Effector memory CD4-positive, alpha-beta T cell (primary cell): ENCODE measurements at regions not wholly inside any gene's neighbourhood (a gene's known extent, or its start where the extent isn't known, plus 50 kb on each side); places are given as distances from the start of the nearest gene placed in this dataset.

ENCODE experiments used
- DNase-seq, 3 donors: peaks; one replicate each; pipeline ENCODE4 v3.0.0-alpha.2; 2020
- H3K27ac ChIP-seq: 2 replicates; pipeline ENCODE4 v1.7.0; 2013; ENCODE audit warnings: mild to moderate bottlenecking, low read length, moderate library complexity; ENCODE audit not compliant: insufficient read depth, poor library complexity, severe bottlenecking
- H3K27me3 ChIP-seq: replicated peaks from 2 replicates; pipeline ENCODE4 v1.7.0; 2013; ENCODE audit warnings: mild to moderate bottlenecking, low read length; ENCODE audit not compliant: insufficient read depth, control insufficient read depth, poor library complexity, severe bottlenecking
- H3K36me3 ChIP-seq: 2 replicates; pipeline ENCODE4 v1.7.0; 2013; ENCODE audit warnings: mild to moderate bottlenecking, low read length, moderate library complexity; ENCODE audit not compliant: control insufficient read depth, insufficient read depth
- H3K4me1 ChIP-seq: 2 replicates; pipeline ENCODE4 v1.7.0; 2013; ENCODE audit warnings: low read length, mild to moderate bottlenecking; ENCODE audit not compliant: control insufficient read depth, insufficient read depth, poor library complexity, severe bottlenecking
- H3K4me3 ChIP-seq: 2 replicates; pipeline ENCODE4 v1.7.0; 2013; ENCODE audit warnings: low read length, low read depth, mild to moderate bottlenecking; ENCODE audit not compliant: insufficient read depth, poor library complexity, severe bottlenecking
- H3K9me3 ChIP-seq: 2 replicates; pipeline ENCODE4 v1.7.0; 2013; ENCODE audit warnings: mild to moderate bottlenecking, low read length, moderate library complexity; ENCODE audit not compliant: control insufficient read depth

DNA sequence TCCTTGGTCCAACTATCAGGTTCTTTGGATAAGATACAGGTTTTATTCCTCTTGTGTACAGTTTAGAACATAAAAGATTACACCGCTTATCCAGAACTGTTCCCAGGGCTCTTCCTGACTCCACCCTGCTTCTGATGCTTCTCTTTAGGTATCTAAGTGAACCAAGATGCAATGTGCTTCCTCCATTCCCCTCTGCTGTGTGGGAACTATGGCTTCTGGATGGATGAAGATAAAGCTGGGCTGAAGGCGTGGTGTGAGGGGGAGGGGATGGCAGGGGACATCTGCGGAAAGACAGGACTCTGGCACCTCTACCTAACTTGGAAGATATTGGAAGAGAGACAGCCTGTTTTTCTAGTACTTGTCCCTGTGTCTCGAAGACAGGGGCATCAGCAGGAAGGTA, 209.9 kb upstream of the TBX20 start:
- H3K4me1 ChIP-seq: no peaks in the 10 kb centered on the region
- H3K27ac ChIP-seq: no peak overlapping the region
- H3K9me3 ChIP-seq: no peaks in the 10 kb centered on the region
- no peak for DNase-seq
- no peak overlapping the region for H3K4me3 ChIP-seq
- no peaks in the 10 kb centered on the region for H3K36me3 ChIP-seq
- peaks cover 4% of the 10 kb centered on the region for H3K27me3 ChIP-seq

DNA sequence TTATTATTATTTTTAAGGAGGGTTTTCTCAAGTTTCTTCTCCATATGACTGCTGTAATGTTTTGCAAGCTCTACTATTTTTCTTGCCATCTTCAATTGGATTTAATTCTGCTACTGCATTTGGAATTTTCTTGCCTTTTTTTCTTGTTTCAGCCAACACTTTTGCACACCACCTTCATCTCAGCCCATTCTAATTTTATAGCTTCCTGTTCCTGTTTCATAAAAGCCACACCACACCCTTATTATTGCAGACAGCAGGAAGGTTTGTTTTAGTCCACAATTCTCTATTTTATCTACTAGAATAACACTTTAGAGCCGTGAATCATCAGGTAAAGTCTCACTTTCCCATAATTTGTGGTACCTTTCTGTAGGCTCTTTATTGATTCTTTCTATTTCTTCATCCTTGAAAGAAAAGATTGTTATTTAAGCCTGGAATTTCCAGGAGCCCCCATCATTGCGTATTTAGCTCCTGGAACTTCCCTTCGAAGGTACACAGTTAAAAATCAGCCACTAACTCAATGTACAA, 209.3 kb upstream of the TBX20 start:
- Histone ChIP-seq H3K27ac (no peak overlapping the region), H3K4me1 (no peaks in the 10 kb centered on the region), H3K36me3 (no peaks in the 10 kb centered on the region), H3K27me3 (peaks cover 4% of the 10 kb centered on the region), H3K4me3 (no peak overlapping the region), H3K9me3 (no peaks in the 10 kb centered on the region)
- no peak for DNase-seq

DNA sequence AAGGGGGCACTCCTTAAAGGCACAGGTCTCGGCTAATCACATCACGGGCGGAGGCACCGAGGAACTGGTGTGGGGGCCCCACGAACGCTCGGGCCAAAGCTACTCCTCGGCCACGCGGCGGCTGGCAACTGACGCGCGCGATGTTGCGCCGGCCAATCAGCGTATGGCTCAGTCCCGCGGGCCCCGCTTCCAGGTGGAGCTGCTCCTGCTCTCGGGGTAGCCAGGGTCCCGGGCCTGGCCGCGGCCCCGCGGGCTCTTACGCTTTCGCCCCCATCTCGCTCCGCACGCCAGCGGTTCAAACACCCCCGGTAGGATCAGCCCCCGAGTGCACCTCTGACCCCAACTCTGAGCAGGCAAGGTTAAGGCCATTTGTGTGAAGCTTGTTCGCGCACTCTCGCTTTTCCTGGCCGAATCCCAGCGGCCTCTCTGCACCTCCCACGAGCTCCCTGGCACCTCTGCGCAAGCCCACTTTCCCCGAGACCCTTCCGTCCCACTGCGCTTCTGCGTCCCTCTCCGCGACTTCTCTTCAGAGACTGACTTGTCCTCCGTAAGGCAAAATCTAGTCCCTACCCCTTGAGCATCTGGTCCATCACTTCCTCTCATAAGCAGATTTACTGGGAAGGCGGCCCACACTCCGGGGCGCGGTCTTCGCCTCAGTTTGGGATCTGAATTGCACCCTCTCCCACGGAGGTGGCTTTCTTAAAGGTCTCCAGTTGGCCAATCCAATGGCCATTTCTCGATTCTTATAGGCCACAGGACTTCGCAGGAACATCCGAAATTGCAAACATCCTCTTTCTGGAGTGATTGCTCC, 200.9 kb upstream of the TBX20 start:
- H3K4me1 ChIP-seq: no peaks in the 10 kb centered on the region

DNA sequence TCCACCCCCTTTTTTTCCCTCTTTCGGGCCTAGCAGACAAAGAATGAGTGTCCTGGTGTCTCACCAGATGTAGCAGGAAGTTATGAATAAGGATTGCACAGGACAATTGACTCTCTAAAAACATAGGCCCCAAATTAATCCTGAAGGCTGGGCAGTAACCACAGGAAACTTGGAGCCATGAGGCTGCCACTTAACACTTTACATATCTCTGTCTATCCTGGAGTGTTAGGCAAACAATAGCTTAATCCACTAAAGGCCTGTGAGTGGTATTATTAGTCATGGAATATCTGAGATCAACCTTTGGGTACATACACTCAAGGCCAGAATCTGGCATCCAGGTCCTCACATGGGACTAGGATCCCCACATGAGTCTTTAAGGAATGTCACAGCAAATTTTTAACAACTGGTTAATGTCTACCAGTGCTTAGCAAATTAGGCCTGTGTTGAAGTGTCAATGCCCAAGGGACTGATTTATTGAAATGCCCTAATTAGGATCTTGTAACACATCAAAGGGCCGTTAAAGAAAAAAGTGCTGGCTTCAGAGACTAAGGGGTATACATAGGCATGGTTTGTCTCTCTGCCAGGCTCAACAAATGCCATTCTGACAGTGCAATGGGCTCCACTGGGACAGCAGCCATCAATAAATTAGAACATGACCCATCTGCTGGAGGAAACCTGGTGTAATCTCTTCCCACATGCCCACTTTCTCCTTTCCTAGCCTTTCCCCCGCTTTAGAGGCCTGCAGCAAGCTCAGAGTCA, 196.7 kb upstream of the TBX20 start:
- no peak for DNase-seq
- H3K4me3 ChIP-seq: no peak overlapping the region
- H3K36me3 ChIP-seq: no peaks in the 10 kb centered on the region
- H3K4me1 ChIP-seq: no peaks in the 10 kb centered on the region
- H3K9me3 ChIP-seq: no peaks in the 10 kb centered on the region
- no peak overlapping the region for H3K27ac ChIP-seq
- H3K27me3 ChIP-seq: peaks cover 5% of the 10 kb centered on the region

More for the DNA sequence above, 200.9 kb upstream of the TBX20 start:
- H3K9me3 ChIP-seq: no peaks in the 10 kb centered on the region
- peaks cover 5% of the 10 kb centered on the region for H3K27me3 ChIP-seq
- DNase-seq: no peak
- H3K27ac ChIP-seq: no peak overlapping the region
- no peaks in the 10 kb centered on the region for H3K36me3 ChIP-seq
- H3K4me3 ChIP-seq: no peak overlapping the region

DNA sequence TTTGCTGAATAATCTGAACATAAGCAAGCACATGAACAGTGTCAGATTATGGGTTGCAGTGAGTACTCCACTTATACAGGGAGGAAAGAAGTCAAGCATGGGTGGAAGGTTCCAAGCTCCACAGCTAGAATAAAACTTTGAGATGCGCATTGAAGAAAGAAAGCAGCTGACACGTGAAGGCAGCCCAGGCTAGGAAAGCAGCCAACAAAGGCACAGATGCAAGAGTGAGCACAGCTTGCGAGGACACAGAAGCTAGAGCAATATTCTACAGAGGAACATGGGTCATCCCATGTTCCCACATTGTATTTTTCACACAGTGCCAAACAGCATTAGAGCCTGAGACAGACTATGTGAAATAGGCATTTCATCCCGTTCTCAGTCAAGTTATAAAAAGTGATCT, 194.6 kb upstream of the TBX20 start:
- H3K9me3 ChIP-seq: no peaks in the 10 kb centered on the region
- no peaks in the 10 kb centered on the region for H3K36me3 ChIP-seq
- no peak overlapping the region for H3K27ac ChIP-seq
- DNase-seq: no peak
- H3K27me3 ChIP-seq: no peaks in the 10 kb centered on the region
- H3K4me1 ChIP-seq: no peaks in the 10 kb centered on the region
- no peak overlapping the region for H3K4me3 ChIP-seq

DNA sequence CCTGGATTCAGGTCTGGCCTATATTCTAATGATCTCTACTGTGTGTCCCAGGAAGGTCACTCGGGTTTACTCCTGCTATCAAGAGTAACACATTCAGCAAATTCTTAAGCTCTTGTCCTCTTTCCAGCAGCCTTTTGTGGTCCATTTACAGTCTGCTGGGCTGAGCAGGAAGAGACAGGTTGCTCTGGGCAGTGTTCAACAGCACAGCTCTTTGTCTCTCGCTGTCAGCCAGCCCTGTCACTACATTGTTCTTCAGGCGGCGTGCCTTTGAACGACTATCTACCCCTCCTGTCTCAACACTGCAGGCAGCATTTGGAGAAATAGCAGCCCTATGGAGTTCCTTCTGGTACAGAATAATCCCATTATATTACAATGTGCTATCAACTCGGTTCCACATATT, 192.2 kb upstream of the TBX20 start:
- Histone ChIP-seq H3K36me3 (no peaks in the 10 kb centered on the region), H3K4me3 (no peak overlapping the region), H3K4me1 (no peaks in the 10 kb centered on the region), H3K9me3 (no peaks in the 10 kb centered on the region), H3K27me3 (no peaks in the 10 kb centered on the region), H3K27ac (no peak overlapping the region)
- no peak for DNase-seq

DNA sequence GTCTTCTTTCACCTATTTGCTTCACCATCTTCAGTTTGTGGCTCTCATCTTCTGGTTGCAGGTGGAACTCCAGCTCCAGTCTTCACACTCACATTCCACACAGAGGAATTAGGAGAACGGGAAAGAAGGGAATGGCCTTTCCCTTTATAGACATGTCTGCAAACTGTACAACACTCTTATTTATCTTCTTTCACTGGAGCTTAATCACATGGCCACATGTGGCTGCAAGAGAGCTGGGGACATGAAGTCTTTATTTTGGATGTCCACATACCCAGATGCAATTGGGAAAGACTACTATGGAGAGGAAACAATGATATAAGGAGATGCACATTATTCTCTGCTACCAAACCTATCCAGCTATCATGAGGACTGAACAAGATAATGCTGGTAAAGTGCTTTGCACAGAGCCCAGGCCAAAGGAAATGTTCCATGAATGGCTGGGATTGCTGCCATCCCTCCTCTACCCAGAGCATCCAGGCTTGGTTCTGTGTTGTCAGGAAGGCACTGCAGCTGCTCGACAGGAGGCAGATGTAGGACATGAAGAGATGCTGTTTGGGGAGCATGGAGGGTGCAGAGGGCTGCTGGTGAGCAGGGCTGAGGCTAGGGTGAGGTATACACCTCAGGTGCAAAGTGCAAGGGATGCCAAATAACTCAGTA, 183.8 kb upstream of the TBX20 start:
- no peak overlapping the region for H3K4me3 ChIP-seq
- no peaks in the 10 kb centered on the region for H3K9me3 ChIP-seq
- no peak overlapping the region for H3K27ac ChIP-seq
- H3K36me3 ChIP-seq: no peaks in the 10 kb centered on the region
- H3K27me3 ChIP-seq: no peaks in the 10 kb centered on the region
- DNase-seq: no peak
- no peaks in the 10 kb centered on the region for H3K4me1 ChIP-seq

DNA sequence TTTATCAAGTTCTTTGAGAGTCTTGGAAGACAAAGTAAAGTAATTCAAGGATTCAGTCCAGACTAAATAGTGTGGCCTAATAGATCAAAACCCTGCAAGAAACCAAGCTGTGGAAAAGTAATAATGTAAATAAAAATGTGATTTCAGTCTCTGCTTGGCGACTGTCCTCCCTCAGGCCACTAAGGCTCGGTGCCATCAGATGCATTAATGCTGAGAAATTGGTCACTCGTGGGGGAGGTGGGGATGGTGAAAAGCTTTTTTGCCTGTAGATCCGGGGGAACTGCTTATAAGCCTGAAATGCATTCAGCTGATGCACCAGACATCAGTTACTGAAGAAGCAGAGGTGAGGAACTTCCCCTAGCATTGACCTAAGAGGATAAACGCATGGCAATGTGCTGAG, 182.6 kb upstream of the TBX20 start:
- Histone ChIP-seq H3K4me3 (no peak overlapping the region), H3K27me3 (no peaks in the 10 kb centered on the region), H3K4me1 (no peaks in the 10 kb centered on the region), H3K36me3 (no peaks in the 10 kb centered on the region), H3K9me3 (no peaks in the 10 kb centered on the region), H3K27ac (no peak overlapping the region)
- no peak for DNase-seq

DNA sequence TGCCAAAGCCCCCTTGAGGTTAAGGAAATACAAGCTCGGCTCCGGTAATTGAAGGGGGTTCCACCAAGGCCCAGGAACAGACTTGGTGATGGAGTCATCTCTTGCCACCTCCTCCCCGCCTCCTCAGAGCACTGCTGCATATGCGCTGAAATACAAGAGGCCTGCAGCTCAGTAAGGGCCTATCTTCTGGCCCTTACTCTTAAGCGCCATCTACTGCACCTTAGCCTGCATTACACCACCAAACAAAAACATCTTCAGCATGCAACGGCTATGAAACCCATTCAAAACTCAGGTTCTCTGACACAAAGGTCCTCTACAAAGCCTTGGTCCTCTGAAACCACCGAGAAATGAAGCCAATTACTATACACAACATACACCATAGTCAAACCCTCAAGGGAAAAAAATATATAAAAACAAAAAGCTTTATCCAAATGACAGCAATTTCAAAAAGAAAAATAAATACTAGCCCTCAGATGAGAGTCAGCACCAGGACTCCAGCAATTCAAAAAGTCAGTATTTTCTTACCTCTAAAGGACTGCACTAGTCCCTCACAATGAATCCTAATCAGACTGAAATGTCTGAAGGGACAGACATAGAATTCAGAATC, 176.8 kb upstream of the TBX20 start:
- no peak overlapping the region for H3K4me3 ChIP-seq
- no peak overlapping the region for H3K27ac ChIP-seq
- DNase-seq: no peak
- H3K36me3 ChIP-seq: no peaks in the 10 kb centered on the region
- H3K27me3 ChIP-seq: no peaks in the 10 kb centered on the region
- H3K4me1 ChIP-seq: no peaks in the 10 kb centered on the region
- H3K9me3 ChIP-seq: peaks cover 3% of the 10 kb centered on the region
